Sigmoid colon (tissue), 6 donors: ENCODE measurements at regions not wholly inside any gene's neighbourhood (a gene's known extent, or its start where the extent isn't known, plus 50 kb on each side); places are given as distances from the start of the nearest gene placed in this dataset.

Experiments used
- DNase-seq: peaks from one replicate; pipeline ENCODE4 v3.0.0-alpha.2; 2019
- H3K27ac ChIP-seq, 4 donors: fragments of 200-600 bp; sonication (generic); one replicate each; pipeline ENCODE4 v1.5.1; 2016 to 2019; ENCODE audit warnings: mild to moderate bottlenecking in 1 of 4
- H3K27me3 ChIP-seq, 3 donors: fragments of 200-600 bp; sonication (generic); one replicate each; pipeline ENCODE4 v1.5.1; 2019; ENCODE audit warnings: mild to moderate bottlenecking in 1 of 3
- H3K36me3 ChIP-seq, 4 donors: fragments of 200-600 bp; sonication (generic); one replicate each; pipeline ENCODE4 v1.5.1; 2016 to 2019
- H3K4me1 ChIP-seq, 4 donors: fragments of 200-600 bp; sonication (generic); one replicate each; pipeline ENCODE4 v1.5.1; 2017 to 2019
- H3K4me3 ChIP-seq, 4 donors: fragments of 200-600 bp; sonication (generic); one replicate each; pipeline ENCODE4 v1.5.1; 2017 to 2019; ENCODE audit warnings: mild to moderate bottlenecking in 2 of 4, moderate library complexity in 1 of 4
- H3K9me3 ChIP-seq, 4 donors: fragments of 200-600 bp in 3 of 4; sonication (generic) in 3 of 4; one replicate each; pipeline versions ENCODE4 v1.5.1 to v1.6.1; 2013 to 2019
- EP300 ChIP-seq, 4 donors: sonication (generic); formaldehyde crosslinking; IDR thresholded peaks; one replicate each; pipeline ENCODE4 v1.6.1; 2017; ENCODE audit warnings: antibody characterized with exemption in 4 of 4
- POLR2A ChIP-seq, 2 donors: fragments of 450-650 bp; IDR thresholded peaks; one replicate each; pipeline ENCODE4 v1.6.1; 2016; ENCODE audit warnings: antibody characterized with exemption in 2 of 2, mild to moderate bottlenecking in 2 of 2, moderate library complexity in 2 of 2
- POLR2AphosphoS5 ChIP-seq, 4 donors: sonication (generic); formaldehyde crosslinking; IDR thresholded peaks; one replicate each; pipeline ENCODE4 v1.6.1; 2017; ENCODE audit warnings: antibody characterized with exemption in 4 of 4
- WGBS, 2 donors: extraction: QIAGEN DNeasy Blood & Tissue Kit; methylation state at CpG; one replicate each; pipeline ENCODE4 v1.1.7; 2013; 5-methylcytosine and 5-hydroxymethylcytosine counted together
- intact Hi-C: fragments of 100-400 bp; cut with DNase I; formaldehyde crosslinking; loops from one replicate; pipeline ENCODE4 v1.15.1; 2023
- TF ChIP-seq, protein P1 (sequence below), 4 experiments: fragments of 450-650 bp in 3 of 4; fragments of 200-600 bp in 1 of 4; IDR thresholded peaks; one replicate each; pipeline ENCODE4 v1.5.1; 2016 to 2019; ENCODE audit warnings: antibody characterized with exemption in 4 of 4, mild to moderate bottlenecking in 3 of 4, moderate library complexity in 2 of 4
- donor health status: healthy with polysubstance abuse.
- donor health status: healthy.

DNA sequence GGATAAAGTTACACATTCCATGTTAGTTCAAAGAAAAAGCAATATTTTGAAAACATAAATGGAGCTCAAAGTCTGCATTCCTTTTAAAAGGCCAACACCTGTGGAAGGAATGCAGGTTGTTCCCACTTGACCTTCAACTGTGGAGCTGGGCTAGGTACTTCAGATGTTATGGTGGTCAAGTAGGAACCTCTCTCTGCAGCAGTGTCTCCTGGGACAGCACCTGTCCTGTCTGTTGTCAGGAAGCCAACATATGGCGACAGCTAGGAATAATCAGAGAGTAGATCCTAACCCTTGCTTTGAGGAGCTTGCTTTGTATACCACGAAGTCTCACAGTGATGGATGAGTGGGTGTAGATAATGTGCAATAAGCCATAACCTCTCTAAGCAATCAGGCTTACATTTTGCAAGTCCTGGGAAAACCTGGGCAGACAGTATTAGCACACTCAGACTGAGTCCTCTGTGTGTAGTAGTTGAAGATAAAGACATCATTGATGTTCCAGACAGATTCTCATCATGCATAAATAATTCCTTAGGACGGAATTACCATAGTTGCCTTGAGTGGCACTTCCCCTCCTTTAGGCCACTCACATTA, 347.5 kb downstream of the PRL start:
- intact Hi-C loops: no loop called here
- no peak for TF ChIP-seq POLR2AphosphoS5 (IDR thresholded peaks at IDR 0.05)
- no peak for TF ChIP-seq EP300 (IDR thresholded peaks at IDR 0.05)
- no peak for TF ChIP-seq POLR2A (IDR thresholded peaks at IDR 0.05)
- TF ChIP-seq, protein P1, sequence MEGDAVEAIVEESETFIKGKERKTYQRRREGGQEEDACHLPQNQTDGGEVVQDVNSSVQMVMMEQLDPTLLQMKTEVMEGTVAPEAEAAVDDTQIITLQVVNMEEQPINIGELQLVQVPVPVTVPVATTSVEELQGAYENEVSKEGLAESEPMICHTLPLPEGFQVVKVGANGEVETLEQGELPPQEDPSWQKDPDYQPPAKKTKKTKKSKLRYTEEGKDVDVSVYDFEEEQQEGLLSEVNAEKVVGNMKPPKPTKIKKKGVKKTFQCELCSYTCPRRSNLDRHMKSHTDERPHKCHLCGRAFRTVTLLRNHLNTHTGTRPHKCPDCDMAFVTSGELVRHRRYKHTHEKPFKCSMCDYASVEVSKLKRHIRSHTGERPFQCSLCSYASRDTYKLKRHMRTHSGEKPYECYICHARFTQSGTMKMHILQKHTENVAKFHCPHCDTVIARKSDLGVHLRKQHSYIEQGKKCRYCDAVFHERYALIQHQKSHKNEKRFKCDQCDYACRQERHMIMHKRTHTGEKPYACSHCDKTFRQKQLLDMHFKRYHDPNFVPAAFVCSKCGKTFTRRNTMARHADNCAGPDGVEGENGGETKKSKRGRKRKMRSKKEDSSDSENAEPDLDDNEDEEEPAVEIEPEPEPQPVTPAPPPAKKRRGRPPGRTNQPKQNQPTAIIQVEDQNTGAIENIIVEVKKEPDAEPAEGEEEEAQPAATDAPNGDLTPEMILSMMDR (IDR thresholded peaks at IDR 0.05): no peak
- no peak overlapping the region for H3K27ac ChIP-seq
- H3K4me1 ChIP-seq: peaks cover 0 to 41% (median 26%) of the 10 kb centered on the region in 4 donors
- 44 to 46% methylated on average over 3 of the region's 3 CpGs for WGBS, 2 donors
- DNase-seq: no peak
- H3K4me3 ChIP-seq: no peak overlapping the region
- H3K27me3 ChIP-seq: no peaks in the 10 kb centered on the region
- H3K36me3 ChIP-seq: no peaks in the 10 kb centered on the region
- H3K9me3 ChIP-seq: no peaks in the 10 kb centered on the region

DNA sequence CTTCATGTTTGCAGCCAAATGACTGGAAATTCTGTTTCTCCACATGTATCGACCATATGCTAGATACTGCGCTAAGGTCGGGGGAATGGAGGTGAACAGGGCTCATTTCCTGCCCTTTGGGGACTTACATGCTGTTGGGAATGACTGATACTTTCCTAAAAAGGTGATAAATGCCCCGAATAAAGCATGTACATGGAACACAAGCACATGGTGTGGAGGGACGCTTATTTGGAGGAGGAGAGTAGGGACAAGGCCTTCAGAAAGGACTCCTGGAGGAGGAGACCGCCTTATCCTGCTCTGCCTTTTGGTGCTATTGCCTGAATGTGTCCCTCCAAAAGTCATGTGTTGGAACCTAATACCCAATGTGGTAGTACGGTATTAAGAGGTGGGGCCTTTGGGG, 344.5 kb downstream of the PRL start:
- no peaks in the 10 kb centered on the region for H3K27me3 ChIP-seq
- WGBS, 2 donors: 94 to 96% methylated on average over 7 of the region's 7 CpGs
- intact Hi-C loops: loop anchor here (5.0 kb wide), 1 partner anchor 355 kb away; no protein-coding TSS in a partner anchor
- DNase-seq: no peak
- H3K4me3 ChIP-seq: no peak overlapping the region
- H3K9me3 ChIP-seq: no peaks in the 10 kb centered on the region
- H3K27ac ChIP-seq: peak overlapping the region in 2 of 4 donors; percentile 75 to 82
- TF ChIP-seq, protein P1 (IDR thresholded peaks at IDR 0.05): no peak
- TF ChIP-seq EP300 (IDR thresholded peaks at IDR 0.05) (no peak), POLR2AphosphoS5 (IDR thresholded peaks at IDR 0.05) (no peak), POLR2A (IDR thresholded peaks at IDR 0.05) (no peak)
- no peaks in the 10 kb centered on the region for H3K36me3 ChIP-seq
- peaks cover 0 to 47% (median 33%) of the 10 kb centered on the region in 4 donors for H3K4me1 ChIP-seq

DNA sequence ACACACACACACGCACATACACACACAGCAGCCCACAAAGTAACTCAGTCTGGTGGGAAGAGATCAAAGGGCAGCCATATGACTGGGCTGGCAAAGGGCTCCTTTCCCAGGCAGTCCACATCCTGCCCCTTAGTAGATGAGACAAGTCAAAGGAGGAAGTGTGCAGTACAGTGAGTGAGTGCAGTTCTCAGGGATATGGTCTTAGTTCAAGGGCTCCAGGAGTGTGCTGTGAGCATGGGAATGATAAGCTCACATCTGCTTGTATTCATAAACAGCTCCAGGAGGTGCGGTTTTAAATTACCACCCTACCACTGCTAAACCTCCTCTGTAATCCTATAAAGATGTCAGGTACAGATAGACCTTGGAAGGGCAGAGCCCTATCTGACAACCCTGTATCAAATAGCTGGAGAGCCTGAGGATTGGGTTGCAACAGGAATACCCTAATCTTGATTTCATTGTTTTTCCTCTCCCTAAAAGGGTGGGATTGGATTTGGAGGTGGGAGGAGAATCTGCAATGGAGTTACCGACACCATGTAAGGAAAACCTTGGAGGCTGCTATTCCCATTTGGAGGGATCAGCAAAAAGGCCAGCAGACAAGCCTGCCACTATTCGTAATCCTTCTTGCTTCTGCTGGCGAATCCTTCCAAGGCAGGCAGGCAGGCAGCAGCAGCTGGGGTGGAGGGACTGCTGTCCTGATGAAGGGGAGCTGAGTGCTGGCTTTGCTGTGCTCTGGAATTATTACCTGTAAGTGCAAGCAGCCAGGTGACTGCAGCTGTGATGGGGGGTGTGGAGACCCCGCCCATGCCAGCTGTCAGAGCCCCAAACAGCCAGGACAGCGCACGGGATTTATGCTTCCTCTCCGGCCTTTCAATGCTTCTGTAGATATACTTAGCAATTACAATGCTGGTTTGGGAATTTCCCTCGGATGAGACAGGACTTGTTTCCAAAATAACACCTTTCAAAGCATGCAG, 342.7 kb downstream of the PRL start:
- H3K36me3 ChIP-seq: no peaks in the 10 kb centered on the region
- 20 to 46% methylated on average over 10 of the region's 10 CpGs for WGBS, 2 donors

DNA sequence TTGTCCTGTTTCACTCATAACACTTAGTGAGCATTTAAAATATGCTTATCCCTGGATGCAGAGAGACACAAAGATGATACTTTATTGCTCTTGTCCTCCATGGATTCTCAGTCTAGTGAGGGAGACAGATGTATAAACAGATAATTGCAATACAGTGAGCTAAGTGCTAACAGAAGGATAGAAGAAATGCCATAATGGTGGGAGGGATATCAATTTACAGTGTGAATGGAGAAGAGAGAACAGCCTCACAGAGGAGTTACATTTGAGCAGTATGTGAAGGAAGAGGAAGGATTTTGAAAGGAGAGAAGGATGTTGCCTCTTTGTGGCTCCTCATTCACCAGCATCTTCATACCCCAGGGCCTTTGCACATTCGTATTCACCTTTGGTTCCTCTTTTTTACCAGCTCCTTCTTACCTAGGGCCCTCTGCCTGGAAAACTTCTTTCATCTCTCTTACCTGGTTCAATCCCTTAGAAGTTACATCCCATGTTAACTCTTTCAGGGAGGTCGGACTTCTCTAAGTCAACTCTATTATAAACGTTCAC, 341.7 kb downstream of the PRL start:
- H3K9me3 ChIP-seq: no peaks in the 10 kb centered on the region
- DNase-seq: no peak
- H3K4me1 ChIP-seq: peaks cover 0 to 38% (median 30%) of the 10 kb centered on the region in 4 donors
- H3K27me3 ChIP-seq: no peaks in the 10 kb centered on the region
- H3K36me3 ChIP-seq: no peaks in the 10 kb centered on the region
- 89% methylated on average over 3 of the region's 3 CpGs for WGBS, 2 donors
- H3K4me3 ChIP-seq: peak overlapping the region in 1 of 4 donors; percentile 35
- no peak for TF ChIP-seq POLR2A (IDR thresholded peaks at IDR 0.05)
- intact Hi-C loops: loop anchor here (1.0 kb wide), 1 partner anchor 66 kb away; no protein-coding TSS in a partner anchor
- peak overlapping the region in 3 of 4 donors; percentile 71 to 82 (median 75) for H3K27ac ChIP-seq

More for the DNA sequence above, 342.7 kb downstream of the PRL start:
- peak overlapping the region in 2 of 4 donors; percentile 22 to 35 for H3K4me3 ChIP-seq
- peak overlapping the region; percentile 6 to 82 (median 73) for H3K27ac ChIP-seq
- intact Hi-C loops: loop anchor here (5.0 kb wide), 1 partner anchor 357 kb away; no protein-coding TSS in a partner anchor
- H3K9me3 ChIP-seq: no peaks in the 10 kb centered on the region
- peaks cover 0 to 38% (median 30%) of the 10 kb centered on the region in 4 donors for H3K4me1 ChIP-seq
- no peak for DNase-seq
- TF ChIP-seq POLR2A (IDR thresholded peaks at IDR 0.05) (no peak), EP300 (IDR thresholded peaks at IDR 0.05) (no peak), POLR2AphosphoS5 (IDR thresholded peaks at IDR 0.05) (no peak)
- TF ChIP-seq, protein P1 (IDR thresholded peaks at IDR 0.05): no peak
- H3K27me3 ChIP-seq: no peaks in the 10 kb centered on the region

DNA sequence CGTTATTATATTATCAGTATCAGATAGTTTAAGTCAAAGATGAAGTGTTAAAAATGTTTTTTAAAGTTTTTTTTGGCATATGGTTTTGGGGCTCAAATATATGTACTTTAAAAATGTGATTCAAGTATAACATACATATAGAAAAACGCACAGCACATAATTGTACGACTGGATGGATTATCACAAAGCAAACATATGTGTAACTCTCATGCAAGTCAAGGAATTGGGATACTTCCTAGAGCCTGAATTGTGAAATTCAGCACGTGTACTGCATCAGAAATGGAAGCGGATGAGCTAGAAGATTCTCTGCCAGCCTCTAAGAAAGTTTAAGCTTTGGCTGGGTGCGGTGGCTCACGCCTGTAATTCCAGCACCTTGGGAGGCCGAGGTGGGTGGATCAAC, 340.9 kb downstream of the PRL start:
- no peak for DNase-seq
- no peaks in the 10 kb centered on the region for H3K27me3 ChIP-seq
- intact Hi-C loops: loop anchor here (1.0 kb wide), 1 partner anchor 65 kb away; no protein-coding TSS in a partner anchor
- WGBS, 2 donors: 89 to 93% methylated on average over 8 of the region's 8 CpGs
- no peak overlapping the region for H3K4me3 ChIP-seq
- no peak overlapping the region for H3K27ac ChIP-seq
- H3K36me3 ChIP-seq: no peaks in the 10 kb centered on the region
- no peaks in the 10 kb centered on the region for H3K9me3 ChIP-seq
- TF ChIP-seq, protein P1 (IDR thresholded peaks at IDR 0.05): no peak
- no peak for TF ChIP-seq EP300 (IDR thresholded peaks at IDR 0.05)
- no peak for TF ChIP-seq POLR2AphosphoS5 (IDR thresholded peaks at IDR 0.05)
- TF ChIP-seq POLR2A (IDR thresholded peaks at IDR 0.05): no peak
- H3K4me1 ChIP-seq: peaks cover 0 to 32% (median 24%) of the 10 kb centered on the region in 4 donors
